ENCODE measurements at regions not wholly inside any gene's neighbourhood (a gene's known extent, or its start where the extent isn't known, plus 50 kb on each side); places are given as distances from the start of the nearest gene placed in this dataset.

DNA sequence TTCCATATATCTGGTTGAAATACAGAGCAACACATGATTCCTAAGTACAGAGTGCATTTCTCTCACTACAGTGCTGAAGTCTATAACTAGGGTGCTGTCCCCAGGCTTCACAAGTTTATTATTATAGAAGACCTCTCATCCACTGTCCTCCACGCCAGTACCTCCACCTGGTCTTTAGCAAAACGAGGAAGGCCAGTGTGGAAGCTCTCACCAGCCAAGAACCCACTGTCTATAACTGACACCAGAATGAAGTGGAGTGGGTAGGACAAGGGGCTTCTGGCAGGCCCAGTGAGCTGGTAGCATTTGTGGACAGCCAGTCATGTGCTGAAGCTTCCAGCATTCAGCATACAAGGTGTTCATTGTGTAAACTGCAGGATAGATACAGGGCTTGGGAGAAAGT, 430.7 kb downstream of the GADD45G start:
- H3K4me3 ChIP-seq (ENCODE audit: insufficient read depth, low read depth, low read length) = no peak overlapping the region
- WGBS, 2 experiments = 88 to 100% methylated on average over 2 of the region's 2 CpGs
- peaks cover 6% of the 10 kb centered on the region for H3K4me1 ChIP-seq (ENCODE audit: control insufficient read depth, insufficient read depth, low read length)
- H3K9me3 ChIP-seq (ENCODE audit: control insufficient read depth, low read length) = no peaks in the 10 kb centered on the region
- no peaks in the 10 kb centered on the region for H3K36me3 ChIP-seq (ENCODE audit: control insufficient read depth, insufficient read depth, low read length)
- H3K27me3 ChIP-seq (ENCODE audit: control insufficient read depth, insufficient read depth, low read length, poor library complexity, severe bottlenecking) = no peaks in the 10 kb centered on the region
- H3K27ac ChIP-seq (ENCODE audit: insufficient read depth, low read depth, low read length, poor library complexity, severe bottlenecking) = no peak overlapping the region

DNA sequence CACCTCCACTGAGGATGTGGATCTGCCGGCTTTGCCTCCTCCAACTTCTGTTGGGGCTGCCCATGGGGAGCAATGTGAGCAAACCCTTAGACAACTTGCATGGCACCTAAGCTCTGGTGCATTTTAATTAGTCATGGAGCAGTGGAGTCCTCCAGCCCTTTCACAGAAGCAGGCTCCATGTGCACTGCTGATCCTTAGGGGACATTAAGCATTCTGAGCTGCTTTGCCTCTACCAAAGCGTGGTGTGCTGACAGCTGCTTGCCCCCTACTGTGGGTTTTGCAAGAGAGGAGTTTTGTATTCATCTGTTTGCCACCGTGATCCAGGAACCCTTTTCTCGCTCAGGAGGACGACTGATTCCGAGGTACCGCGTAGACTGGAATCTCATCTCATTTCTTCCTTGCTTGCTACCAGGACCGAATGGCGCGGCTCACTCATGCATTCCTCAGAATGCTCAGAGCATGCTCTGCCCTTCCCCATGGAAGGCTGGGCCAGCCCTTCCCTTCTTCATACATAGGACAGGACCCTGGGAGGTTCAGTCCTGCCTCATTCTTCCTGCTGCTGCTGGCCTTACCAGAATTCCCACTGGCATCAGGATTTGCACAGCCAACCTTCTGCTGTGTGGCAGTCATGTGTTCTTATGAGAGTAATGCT, 432.5 kb downstream of the GADD45G start:
- no peaks in the 10 kb centered on the region for H3K27me3 ChIP-seq (ENCODE audit: control insufficient read depth, insufficient read depth, low read length, poor library complexity, severe bottlenecking)
- WGBS, 2 experiments = 71 to 73% methylated on average over 11 of the region's 11 CpGs
- peaks cover 6% of the 10 kb centered on the region for H3K4me1 ChIP-seq (ENCODE audit: control insufficient read depth, insufficient read depth, low read length)
- no peak overlapping the region for H3K4me3 ChIP-seq (ENCODE audit: insufficient read depth, low read depth, low read length)
- no peaks in the 10 kb centered on the region for H3K9me3 ChIP-seq (ENCODE audit: control insufficient read depth, low read length)
- no peak overlapping the region for H3K27ac ChIP-seq (ENCODE audit: insufficient read depth, low read depth, low read length, poor library complexity, severe bottlenecking)
- H3K36me3 ChIP-seq (ENCODE audit: control insufficient read depth, insufficient read depth, low read length) = no peaks in the 10 kb centered on the region

- H3K4me3 ChIP-seq (ENCODE audit: insufficient read depth, low read depth, low read length) = no peak overlapping the region
- H3K27ac ChIP-seq (ENCODE audit: insufficient read depth, low read depth, low read length, poor library complexity, severe bottlenecking) = no peak overlapping the region
- no peaks in the 10 kb centered on the region for H3K9me3 ChIP-seq (ENCODE audit: control insufficient read depth, low read length)
- no peaks in the 10 kb centered on the region for H3K36me3 ChIP-seq (ENCODE audit: control insufficient read depth, insufficient read depth, low read length)
- WGBS, 2 experiments = 86 to 87% methylated on average over 9 of the region's 9 CpGs
- no peaks in the 10 kb centered on the region for H3K27me3 ChIP-seq (ENCODE audit: control insufficient read depth, insufficient read depth, low read length, poor library complexity, severe bottlenecking)
- peaks cover 6% of the 10 kb centered on the region for H3K4me1 ChIP-seq (ENCODE audit: control insufficient read depth, insufficient read depth, low read length)
Observed at GRCh38 chr9:90038763-90039162, 434.0 kb downstream of the GADD45G start.

DNA sequence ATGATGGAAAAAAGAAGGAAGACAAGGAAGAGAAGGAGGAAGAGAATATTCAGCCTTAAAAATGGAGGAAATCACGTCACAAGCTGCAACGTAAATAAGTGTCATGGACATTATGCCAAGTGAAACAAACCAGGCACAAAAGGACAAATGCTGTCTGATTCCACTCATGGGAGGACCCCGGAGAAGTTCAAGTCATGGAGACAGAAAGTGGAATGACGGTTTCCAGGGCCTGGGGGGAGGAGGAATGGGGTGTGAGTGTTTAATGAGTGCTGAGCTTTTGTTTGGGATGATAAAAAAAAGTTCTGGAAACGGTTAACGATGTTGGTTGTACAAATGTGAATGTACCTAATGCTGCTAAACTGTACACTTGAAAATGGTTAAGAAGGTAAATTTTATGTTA, 439.5 kb downstream of the GADD45G start:
- Histone ChIP-seq H3K36me3 (ENCODE audit: control insufficient read depth, insufficient read depth, low read length) (no peaks in the 10 kb centered on the region), H3K4me3 (ENCODE audit: insufficient read depth, low read depth, low read length) (no peak overlapping the region), H3K27ac (ENCODE audit: insufficient read depth, low read depth, low read length, poor library complexity, severe bottlenecking) (no peak overlapping the region), H3K27me3 (ENCODE audit: control insufficient read depth, insufficient read depth, low read length, poor library complexity, severe bottlenecking) (no peaks in the 10 kb centered on the region), H3K9me3 (ENCODE audit: control insufficient read depth, low read length) (no peaks in the 10 kb centered on the region), H3K4me1 (ENCODE audit: control insufficient read depth, insufficient read depth, low read length) (no peaks in the 10 kb centered on the region)
- WGBS, 2 experiments = 87 to 93% methylated on average over 6 of the region's 6 CpGs

GRCh38 chr9:90044710-90045151, 439.9 kb downstream of the GADD45G start:
- 66 to 82% methylated on average over 7 of the region's 7 CpGs for WGBS, 2 experiments
- Histone ChIP-seq H3K27me3 (ENCODE audit: control insufficient read depth, insufficient read depth, low read length, poor library complexity, severe bottlenecking) (no peaks in the 10 kb centered on the region), H3K36me3 (ENCODE audit: control insufficient read depth, insufficient read depth, low read length) (no peaks in the 10 kb centered on the region), H3K4me3 (ENCODE audit: insufficient read depth, low read depth, low read length) (no peak overlapping the region), H3K27ac (ENCODE audit: insufficient read depth, low read depth, low read length, poor library complexity, severe bottlenecking) (no peak overlapping the region), H3K9me3 (ENCODE audit: control insufficient read depth, low read length) (no peaks in the 10 kb centered on the region), H3K4me1 (ENCODE audit: control insufficient read depth, insufficient read depth, low read length) (no peaks in the 10 kb centered on the region)

GRCh38 chr9:90046317-90046861, 441.6 kb downstream of the GADD45G start:
- no peak overlapping the region for H3K4me3 ChIP-seq (ENCODE audit: insufficient read depth, low read depth, low read length)
- H3K27me3 ChIP-seq (ENCODE audit: control insufficient read depth, insufficient read depth, low read length, poor library complexity, severe bottlenecking) = no peaks in the 10 kb centered on the region
- no peaks in the 10 kb centered on the region for H3K9me3 ChIP-seq (ENCODE audit: control insufficient read depth, low read length)
- 80 to 81% methylated on average over 7 of the region's 7 CpGs for WGBS, 2 experiments
- H3K27ac ChIP-seq (ENCODE audit: insufficient read depth, low read depth, low read length, poor library complexity, severe bottlenecking) = no peak overlapping the region
- H3K36me3 ChIP-seq (ENCODE audit: control insufficient read depth, insufficient read depth, low read length) = no peaks in the 10 kb centered on the region
- H3K4me1 ChIP-seq (ENCODE audit: control insufficient read depth, insufficient read depth, low read length) = no peaks in the 10 kb centered on the region

DNA sequence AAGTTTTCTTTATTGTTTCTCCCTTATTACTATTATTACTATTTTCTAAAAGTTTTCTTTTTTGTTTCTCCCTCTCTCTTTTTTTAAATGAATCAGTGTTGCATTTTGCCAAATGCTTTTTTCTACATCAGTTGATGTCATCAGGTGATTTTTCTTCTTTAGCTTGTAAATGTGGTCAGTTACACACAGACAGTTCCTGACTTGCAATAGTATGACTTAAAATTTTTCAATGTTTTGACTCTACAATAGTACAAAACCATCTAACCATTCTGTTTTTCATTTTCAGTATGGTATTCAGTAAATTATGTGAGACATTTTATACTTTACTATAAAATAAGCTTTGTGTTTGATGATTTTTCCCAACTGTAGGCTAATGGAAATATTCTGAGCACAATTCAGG, 443.0 kb downstream of the GADD45G start:
- no peak overlapping the region for H3K4me3 ChIP-seq (ENCODE audit: insufficient read depth, low read depth, low read length)
- no peaks in the 10 kb centered on the region for H3K9me3 ChIP-seq (ENCODE audit: control insufficient read depth, low read length)
- H3K27ac ChIP-seq (ENCODE audit: insufficient read depth, low read depth, low read length, poor library complexity, severe bottlenecking) = no peak overlapping the region
- H3K36me3 ChIP-seq (ENCODE audit: control insufficient read depth, insufficient read depth, low read length) = no peaks in the 10 kb centered on the region
- no peaks in the 10 kb centered on the region for H3K4me1 ChIP-seq (ENCODE audit: control insufficient read depth, insufficient read depth, low read length)
- H3K27me3 ChIP-seq (ENCODE audit: control insufficient read depth, insufficient read depth, low read length, poor library complexity, severe bottlenecking) = no peaks in the 10 kb centered on the region

- Histone ChIP-seq H3K36me3 (ENCODE audit: control insufficient read depth, insufficient read depth, low read length) (no peaks in the 10 kb centered on the region), H3K9me3 (ENCODE audit: control insufficient read depth, low read length) (no peaks in the 10 kb centered on the region), H3K27ac (ENCODE audit: insufficient read depth, low read depth, low read length, poor library complexity, severe bottlenecking) (no peak overlapping the region), H3K4me3 (ENCODE audit: insufficient read depth, low read depth, low read length) (no peak overlapping the region), H3K27me3 (ENCODE audit: control insufficient read depth, insufficient read depth, low read length, poor library complexity, severe bottlenecking) (no peaks in the 10 kb centered on the region), H3K4me1 (ENCODE audit: control insufficient read depth, insufficient read depth, low read length) (no peaks in the 10 kb centered on the region)
Observed at GRCh38 chr9:90052366-90052765, 447.6 kb downstream of the GADD45G start.

- H3K9me3 ChIP-seq (ENCODE audit: control insufficient read depth, low read length) = no peaks in the 10 kb centered on the region
- H3K27ac ChIP-seq (ENCODE audit: insufficient read depth, low read depth, low read length, poor library complexity, severe bottlenecking) = no peak overlapping the region
- H3K27me3 ChIP-seq (ENCODE audit: control insufficient read depth, insufficient read depth, low read length, poor library complexity, severe bottlenecking) = no peaks in the 10 kb centered on the region
- H3K36me3 ChIP-seq (ENCODE audit: control insufficient read depth, insufficient read depth, low read length) = no peaks in the 10 kb centered on the region
- 80 to 84% methylated on average over 4 of the region's 5 CpGs for WGBS, 2 experiments
- no peaks in the 10 kb centered on the region for H3K4me1 ChIP-seq (ENCODE audit: control insufficient read depth, insufficient read depth, low read length)
- no peak overlapping the region for H3K4me3 ChIP-seq (ENCODE audit: insufficient read depth, low read depth, low read length)
Observed at GRCh38 chr9:90053027-90053426, 448.2 kb downstream of the GADD45G start.

GRCh38 chr9:90054810-90055209, 450.0 kb downstream of the GADD45G start:
- no peaks in the 10 kb centered on the region for H3K4me1 ChIP-seq (ENCODE audit: control insufficient read depth, insufficient read depth, low read length)
- H3K4me3 ChIP-seq (ENCODE audit: insufficient read depth, low read depth, low read length) = no peak overlapping the region
- H3K27me3 ChIP-seq (ENCODE audit: control insufficient read depth, insufficient read depth, low read length, poor library complexity, severe bottlenecking) = no peaks in the 10 kb centered on the region
- no peaks in the 10 kb centered on the region for H3K36me3 ChIP-seq (ENCODE audit: control insufficient read depth, insufficient read depth, low read length)
- H3K9me3 ChIP-seq (ENCODE audit: control insufficient read depth, low read length) = no peaks in the 10 kb centered on the region
- no peak overlapping the region for H3K27ac ChIP-seq (ENCODE audit: insufficient read depth, low read depth, low read length, poor library complexity, severe bottlenecking)

- H3K4me3 ChIP-seq (ENCODE audit: insufficient read depth, low read depth, low read length) = no peak overlapping the region
- H3K36me3 ChIP-seq (ENCODE audit: control insufficient read depth, insufficient read depth, low read length) = no peaks in the 10 kb centered on the region
- H3K27ac ChIP-seq (ENCODE audit: insufficient read depth, low read depth, low read length, poor library complexity, severe bottlenecking) = no peak overlapping the region
- 91 to 94% methylated on average over 3 of the region's 3 CpGs for WGBS, 2 experiments
- H3K9me3 ChIP-seq (ENCODE audit: control insufficient read depth, low read length) = no peaks in the 10 kb centered on the region
- no peaks in the 10 kb centered on the region for H3K4me1 ChIP-seq (ENCODE audit: control insufficient read depth, insufficient read depth, low read length)
- no peaks in the 10 kb centered on the region for H3K27me3 ChIP-seq (ENCODE audit: control insufficient read depth, insufficient read depth, low read length, poor library complexity, severe bottlenecking)
Observed at GRCh38 chr9:90055226-90055625, 450.4 kb downstream of the GADD45G start.
